ENCODE measurements at regions not wholly inside any gene's neighbourhood (a gene's known extent, or its start where the extent isn't known, plus 50 kb on each side); places are given as distances from the start of the nearest gene placed in this dataset.

- Histone ChIP-seq H3K4me3 (ENCODE audit: low read length) (no peak overlapping the region), H4K20me1 (ENCODE audit: insufficient read depth) (no peaks in the 10 kb centered on the region), H2AFZ (ENCODE audit: low read depth, low read length) (no peak overlapping the region), H3F3A (ENCODE audit: insufficient read depth, low read length, poor library complexity, severe bottlenecking) (no peaks in the 10 kb centered on the region), H3K27me3 (ENCODE audit: insufficient read depth, low read depth, low read length) (no peaks in the 10 kb centered on the region), H3K9me3 (ENCODE audit: low read length) (no peaks in the 10 kb centered on the region), H3K79me2 (replicated peaks; ENCODE audit: insufficient read depth, low read length) (no peaks in the 10 kb centered on the region), H3K9ac (ENCODE audit: low read length) (no peak overlapping the region), H3K27ac (ENCODE audit: low read length) (no peak overlapping the region), H3K36me3 (ENCODE audit: insufficient read depth, low read length) (no peaks in the 10 kb centered on the region), H3K9me2 (ENCODE audit: insufficient read depth, low read length) (no peaks in the 10 kb centered on the region), H3K4me2 (ENCODE audit: low read length) (no peak overlapping the region)
- TF ChIP-seq EZH2 (IDR thresholded peaks at IDR 0.05; ENCODE audit: borderline replicate concordance, insufficient read depth, low read length, poor library complexity, severe bottlenecking) (no peak), MXI1 (conservative IDR thresholded peaks at IDR 0.05; ENCODE audit: poor library complexity, severe bottlenecking) (no peak), POLR2AphosphoS5 (IDR thresholded peaks at IDR 0.05) (no peak), TAF1 (IDR thresholded peaks at IDR 0.05; ENCODE audit: low read depth) (no peak), REST (IDR thresholded peaks at IDR 0.05; ENCODE audit: borderline replicate concordance) (no peak), RAD21 (conservative IDR thresholded peaks at IDR 0.05) (no peak), CTCF (IDR thresholded peaks at IDR 0.05; ENCODE audit: poor library complexity, severe bottlenecking) (no peak), EP300 (conservative IDR thresholded peaks at IDR 0.05; ENCODE audit: poor library complexity, severe bottlenecking) (no peak), SMC3 (conservative IDR thresholded peaks at IDR 0.05; ENCODE audit: poor library complexity) (no peak)
Observed at GRCh38 chr2:236706288-236706687, 136.7 kb downstream of the ACKR3 start.

GRCh38 chr2:236706803-236707202 lies 137.2 kb downstream of the ACKR3 start:
- Histone ChIP-seq H4K20me1 (ENCODE audit: insufficient read depth) (no peaks in the 10 kb centered on the region), H2AFZ (ENCODE audit: low read depth, low read length) (no peak overlapping the region), H3F3A (ENCODE audit: insufficient read depth, low read length, poor library complexity, severe bottlenecking) (no peaks in the 10 kb centered on the region), H3K27ac (ENCODE audit: low read length) (no peak overlapping the region), H3K9ac (ENCODE audit: low read length) (no peak overlapping the region), H3K4me3 (ENCODE audit: low read length) (no peak overlapping the region), H3K9me2 (ENCODE audit: insufficient read depth, low read length) (no peaks in the 10 kb centered on the region), H3K27me3 (ENCODE audit: insufficient read depth, low read depth, low read length) (no peaks in the 10 kb centered on the region), H3K9me3 (ENCODE audit: low read length) (no peaks in the 10 kb centered on the region), H3K36me3 (ENCODE audit: insufficient read depth, low read length) (no peaks in the 10 kb centered on the region), H3K4me2 (ENCODE audit: low read length) (no peak overlapping the region), H3K79me2 (replicated peaks; ENCODE audit: insufficient read depth, low read length) (no peaks in the 10 kb centered on the region)
- TF ChIP-seq CTCF (IDR thresholded peaks at IDR 0.05; ENCODE audit: poor library complexity, severe bottlenecking): no peak
- no peak for TF ChIP-seq POLR2AphosphoS5 (IDR thresholded peaks at IDR 0.05)
- TF ChIP-seq RAD21 (conservative IDR thresholded peaks at IDR 0.05): no peak
- TF ChIP-seq MXI1 (conservative IDR thresholded peaks at IDR 0.05; ENCODE audit: poor library complexity, severe bottlenecking): no peak
- no peak for TF ChIP-seq SMC3 (conservative IDR thresholded peaks at IDR 0.05; ENCODE audit: poor library complexity)

Data from neural cell (in vitro differentiated cells).